ENCODE measurements at regions not wholly inside any gene's neighbourhood (a gene's known extent, or its start where the extent isn't known, plus 50 kb on each side); places are given as distances from the start of the nearest gene placed in this dataset.
"Not testable (repeated sequence)": the region's sequence is repeated elsewhere in the genome, so short reads cannot be mapped to it uniquely, and the experiment has no call there.

GRCh38 chr2:54054774-54055173, 60.6 kb upstream of the ACYP2 start:
- DNase-seq (ENCODE audit: low read depth), result no peak
- H3K4me3 ChIP-seq (ENCODE audit: control insufficient read depth, low read depth, low read length), result no peak overlapping the region
- TF ChIP-seq CTCF (conservative IDR thresholded peaks at IDR 0.05; ENCODE audit: control insufficient read depth, insufficient read depth, low read depth, low read length), result no peak

GRCh38 chr2:54054271-54054670, 61.1 kb upstream of the ACYP2 start:
- H3K4me3 ChIP-seq (ENCODE audit: control insufficient read depth, low read depth, low read length), result no peak overlapping the region
- DNase-seq (ENCODE audit: low read depth), result no peak
- TF ChIP-seq CTCF (conservative IDR thresholded peaks at IDR 0.05; ENCODE audit: control insufficient read depth, insufficient read depth, low read depth, low read length), result no peak

- TF ChIP-seq CTCF (conservative IDR thresholded peaks at IDR 0.05; ENCODE audit: control insufficient read depth, insufficient read depth, low read depth, low read length), result no peak
- no peak overlapping the region for H3K4me3 ChIP-seq (ENCODE audit: control insufficient read depth, low read depth, low read length)
- DNase-seq (ENCODE audit: low read depth), result no peak
These were observed 61.6 kb upstream of the ACYP2 start for GRCh38 chr2:54053830-54054229.

- peak; percentile 44 for DNase-seq (ENCODE audit: low read depth)
- no peak overlapping the region for H3K4me3 ChIP-seq (ENCODE audit: control insufficient read depth, low read depth, low read length)
- TF ChIP-seq CTCF (conservative IDR thresholded peaks at IDR 0.05; ENCODE audit: control insufficient read depth, insufficient read depth, low read depth, low read length), result peak; percentile 44
These were observed 62.3 kb upstream of the ACYP2 start for GRCh38 chr2:54052825-54053718.

- H3K4me3 ChIP-seq (ENCODE audit: control insufficient read depth, low read depth, low read length), result no peak overlapping the region
- no peak for DNase-seq (ENCODE audit: low read depth)
- TF ChIP-seq CTCF (conservative IDR thresholded peaks at IDR 0.05; ENCODE audit: control insufficient read depth, insufficient read depth, low read depth, low read length), result no peak
These were observed 65.0 kb upstream of the ACYP2 start for GRCh38 chr2:54050445-54050844.

- no peak for TF ChIP-seq CTCF (conservative IDR thresholded peaks at IDR 0.05; ENCODE audit: control insufficient read depth, insufficient read depth, low read depth, low read length)
- no peak for DNase-seq (ENCODE audit: low read depth)
- no peak overlapping the region for H3K4me3 ChIP-seq (ENCODE audit: control insufficient read depth, low read depth, low read length)
These were observed 66.0 kb upstream of the ACYP2 start for GRCh38 chr2:54049365-54049764.

- DNase-seq (ENCODE audit: low read depth); H3K4me3 ChIP-seq (ENCODE audit: control insufficient read depth, low read depth, low read length): not testable (repeated sequence)
These were observed 66.5 kb upstream of the ACYP2 start for GRCh38 chr2:54048896-54049295.

All from fibroblast of mammary gland (primary cell).